ENCODE measurements at regions not wholly inside any gene's neighbourhood (a gene's known extent, or its start where the extent isn't known, plus 50 kb on each side); places are given as distances from the start of the nearest gene placed in this dataset.

DNA sequence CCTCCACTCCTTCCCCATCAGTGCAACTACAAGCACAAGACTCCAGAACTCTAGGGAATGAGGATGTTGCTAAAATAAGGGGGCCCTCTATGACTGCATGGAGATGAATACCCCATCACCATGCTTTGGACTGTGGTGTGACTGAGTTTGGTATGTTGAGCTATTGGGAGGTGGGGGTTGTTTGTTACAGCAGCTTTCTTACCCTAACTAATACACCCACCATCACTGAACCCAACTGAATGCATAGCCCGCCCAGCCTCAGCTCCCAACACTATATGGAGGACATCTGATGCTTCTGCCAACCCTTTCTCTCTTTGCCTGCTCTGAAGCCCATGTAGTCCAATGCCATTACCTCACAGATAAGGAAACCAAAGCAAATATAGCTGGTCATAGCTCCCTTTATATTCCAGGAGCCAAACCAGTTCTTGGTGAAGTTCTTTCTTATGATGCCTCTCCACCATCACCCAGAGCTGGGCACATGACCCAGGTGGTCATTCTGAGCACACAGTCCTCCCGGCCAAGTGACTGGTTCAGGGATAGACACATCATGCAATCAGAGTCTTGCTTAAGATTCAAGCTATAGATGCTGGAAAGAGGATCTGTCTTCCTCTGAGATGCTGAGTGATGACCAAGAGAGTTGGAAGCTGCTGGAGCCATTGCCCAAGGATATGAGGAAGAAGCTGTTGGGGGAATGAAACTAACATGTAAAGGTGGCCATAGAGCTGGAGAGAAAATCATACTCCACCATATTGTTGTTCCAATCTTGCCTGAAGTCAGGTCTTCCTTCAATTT is 155.6 kb upstream of the HAAO start:
- DNase-seq = no peak

DNA sequence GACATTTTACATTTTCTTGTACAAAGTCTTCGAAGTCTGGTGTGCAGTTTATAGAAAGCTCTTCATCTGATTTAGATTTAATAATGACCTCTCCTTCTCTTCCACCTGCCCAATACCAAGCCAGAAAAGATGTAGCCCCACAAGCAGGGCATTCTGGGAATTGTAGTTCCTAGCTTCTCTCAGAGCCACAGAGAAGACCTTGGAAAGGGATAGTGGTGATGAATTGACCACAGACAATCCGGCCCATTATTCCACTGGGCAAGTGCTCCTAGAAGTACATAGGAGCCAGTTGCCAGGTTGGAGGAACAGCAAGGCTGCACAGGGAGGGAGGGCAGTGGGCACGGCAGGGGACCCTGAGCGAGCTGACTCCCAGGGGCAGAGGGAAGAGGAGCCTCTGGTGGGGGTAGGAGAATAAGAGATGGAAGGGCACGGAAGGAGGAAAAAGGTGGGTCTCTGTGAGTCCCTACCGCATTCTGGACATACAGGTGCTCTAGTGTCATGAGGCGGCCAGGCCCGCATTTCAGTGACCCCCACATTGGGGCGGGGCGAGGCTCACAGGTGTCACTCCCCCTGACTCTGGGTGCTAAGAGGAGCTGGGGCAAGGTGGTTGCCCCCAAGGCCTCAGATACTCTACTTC is 152.5 kb upstream of the HAAO start:
- DNase-seq = no peak

DNA sequence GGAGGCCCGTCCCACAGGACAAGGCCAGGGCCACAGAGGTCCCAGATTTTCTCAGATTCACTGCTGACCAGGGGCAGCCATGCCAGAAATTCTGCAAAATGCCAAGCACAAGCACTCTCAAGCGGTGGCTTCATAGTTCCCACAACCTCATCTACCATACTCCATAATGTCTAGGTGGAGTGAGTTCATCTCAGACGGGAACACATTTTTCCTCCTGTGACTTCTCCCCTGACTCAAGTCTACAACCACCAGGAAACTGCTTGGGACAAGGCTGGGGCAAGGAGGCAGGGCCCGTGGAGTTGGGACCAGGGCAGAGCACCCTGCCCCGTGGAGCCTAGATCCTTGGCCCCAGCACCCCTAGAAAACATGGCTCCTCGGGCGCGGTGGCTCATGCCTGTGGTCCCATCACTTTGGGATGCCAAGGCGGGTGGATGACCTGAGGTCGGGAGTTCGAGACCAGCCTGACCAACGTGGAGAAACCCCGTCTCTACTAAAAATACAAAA is 150.7 kb upstream of the HAAO start:
- DNase-seq = no peak

DNA sequence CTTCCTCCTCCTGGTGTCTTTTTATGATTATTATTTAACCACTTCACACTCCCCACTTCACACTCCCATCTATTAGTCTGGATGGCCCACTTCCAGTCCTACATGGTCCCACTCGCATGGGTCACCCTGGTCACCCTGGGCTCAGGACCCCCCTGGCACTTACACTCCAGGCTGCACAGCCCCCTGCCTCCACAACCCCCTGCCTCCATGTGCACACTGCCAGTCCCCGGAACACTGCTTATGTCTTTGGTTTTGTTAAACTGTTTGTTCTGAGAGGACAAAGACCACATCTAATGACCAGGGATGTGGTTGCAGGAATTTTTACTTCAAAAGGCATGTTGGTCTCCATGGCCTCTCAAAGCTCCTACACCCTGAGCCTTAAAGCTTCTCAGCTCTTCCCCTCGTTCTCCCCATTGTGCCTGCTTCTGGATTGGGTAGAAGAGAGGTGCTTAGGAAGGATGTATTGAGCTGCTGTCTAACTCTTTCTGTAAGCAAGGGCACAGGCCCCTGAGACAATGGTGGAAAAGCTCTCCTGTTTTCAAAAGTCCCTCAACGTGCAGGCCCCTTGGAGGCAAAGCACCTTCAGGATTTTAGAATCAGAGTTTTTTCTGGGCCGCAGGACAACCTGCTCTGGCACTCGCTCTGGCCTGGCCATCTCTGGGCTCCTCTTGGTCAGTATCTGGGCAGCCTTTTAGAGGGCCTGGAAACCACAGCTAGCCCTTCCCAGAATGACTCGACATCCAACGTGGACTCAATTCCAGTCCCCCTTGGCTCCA is 150.0 kb upstream of the HAAO start:
- no peak for DNase-seq

DNA sequence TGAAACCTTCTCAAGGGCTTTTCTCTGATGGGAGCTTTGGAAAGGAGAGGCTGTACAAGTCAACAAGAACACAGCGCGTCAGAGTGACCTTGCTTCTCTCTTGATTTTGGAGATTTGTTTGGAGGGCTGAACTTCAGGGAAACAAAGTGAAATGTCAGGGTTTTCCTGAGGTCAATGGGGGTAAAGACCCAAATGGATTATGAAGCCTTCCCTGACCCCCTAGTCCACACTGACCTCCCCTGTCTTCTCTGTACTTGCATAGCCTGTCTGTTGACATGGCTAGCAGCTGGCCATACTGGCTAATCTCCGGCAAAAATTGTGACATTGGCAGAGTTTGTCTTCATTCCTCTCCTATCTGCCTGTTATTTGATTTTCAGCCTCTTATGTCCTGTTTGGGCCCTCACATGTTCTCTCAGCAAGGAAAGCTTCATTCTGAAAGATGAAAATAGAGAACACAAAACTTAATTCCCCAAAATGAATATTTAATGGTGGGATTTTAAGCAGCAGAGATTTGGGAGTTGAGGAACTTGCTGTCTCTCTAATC is 149.3 kb upstream of the HAAO start:
- no peak for DNase-seq

DNA sequence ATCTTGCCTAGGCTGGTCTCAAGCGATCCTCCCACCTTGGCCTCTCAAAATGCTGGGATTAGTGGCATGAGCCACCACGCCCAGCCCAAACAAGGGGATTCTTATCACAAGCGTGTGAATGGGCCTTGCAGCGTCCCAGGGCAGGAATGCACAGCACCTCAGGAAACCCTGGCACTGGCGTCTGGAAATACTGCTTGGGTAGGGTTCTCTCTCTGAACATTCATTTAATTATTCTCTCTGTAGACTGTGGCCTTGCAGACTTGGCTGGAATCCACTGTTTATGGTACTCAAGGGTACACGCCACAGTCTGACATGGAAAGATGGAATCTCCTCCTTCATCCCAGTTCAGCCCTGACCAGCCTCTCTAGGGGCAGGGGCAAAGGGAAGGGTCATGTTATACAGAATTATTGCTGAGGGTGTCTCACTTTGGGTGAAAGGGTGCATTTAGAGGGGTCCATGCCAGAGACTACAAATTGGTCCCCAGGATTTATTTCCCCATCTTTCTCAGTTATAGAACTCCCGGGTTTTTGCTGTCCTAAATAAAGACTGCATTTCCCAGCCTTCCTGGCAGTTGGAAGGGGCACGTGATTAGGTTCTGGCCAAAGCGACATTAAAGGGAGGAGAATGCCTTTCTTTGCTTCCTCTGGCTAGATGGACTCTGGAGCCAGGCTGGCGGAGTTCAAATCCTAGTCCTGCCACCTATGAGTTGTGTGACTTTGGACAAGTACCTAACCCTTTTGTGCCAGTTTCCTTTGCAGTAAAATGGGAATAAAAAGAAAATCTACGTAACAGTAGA is 147.2 kb upstream of the HAAO start:
- no peak for DNase-seq

DNA sequence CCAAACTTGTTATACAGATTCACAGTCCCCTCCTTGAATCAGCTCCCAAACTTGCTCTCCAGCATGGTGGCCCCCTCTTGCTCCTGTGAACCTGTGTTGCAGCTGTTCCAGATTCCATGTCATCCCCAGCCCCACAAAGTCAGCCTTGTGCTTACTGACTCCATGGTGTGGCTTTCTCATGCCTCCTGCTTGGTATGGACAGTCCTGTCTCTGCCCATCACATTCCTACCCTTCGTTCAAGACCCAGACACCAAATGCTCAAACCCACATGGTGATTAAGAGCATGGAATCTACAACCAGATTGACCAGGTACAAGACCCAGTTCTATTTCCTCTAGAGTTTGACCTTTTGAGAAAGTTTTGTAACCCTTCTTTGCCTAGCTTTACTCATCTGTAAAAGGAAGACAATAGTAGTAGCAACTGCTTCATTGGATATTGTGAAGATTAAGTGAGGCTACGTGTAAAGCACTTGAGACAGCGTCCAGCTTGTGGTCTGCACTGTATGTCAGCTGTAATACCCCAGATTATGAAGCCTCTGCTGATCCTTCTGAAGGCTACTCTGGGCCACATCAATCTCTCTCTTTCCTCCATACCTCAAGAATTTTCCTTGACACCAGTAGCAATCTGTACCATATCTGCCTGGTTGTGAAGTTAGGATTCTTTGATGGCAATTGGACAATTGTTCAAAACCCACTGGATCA is 146.4 kb upstream of the HAAO start:
- no peak for DNase-seq

DNA sequence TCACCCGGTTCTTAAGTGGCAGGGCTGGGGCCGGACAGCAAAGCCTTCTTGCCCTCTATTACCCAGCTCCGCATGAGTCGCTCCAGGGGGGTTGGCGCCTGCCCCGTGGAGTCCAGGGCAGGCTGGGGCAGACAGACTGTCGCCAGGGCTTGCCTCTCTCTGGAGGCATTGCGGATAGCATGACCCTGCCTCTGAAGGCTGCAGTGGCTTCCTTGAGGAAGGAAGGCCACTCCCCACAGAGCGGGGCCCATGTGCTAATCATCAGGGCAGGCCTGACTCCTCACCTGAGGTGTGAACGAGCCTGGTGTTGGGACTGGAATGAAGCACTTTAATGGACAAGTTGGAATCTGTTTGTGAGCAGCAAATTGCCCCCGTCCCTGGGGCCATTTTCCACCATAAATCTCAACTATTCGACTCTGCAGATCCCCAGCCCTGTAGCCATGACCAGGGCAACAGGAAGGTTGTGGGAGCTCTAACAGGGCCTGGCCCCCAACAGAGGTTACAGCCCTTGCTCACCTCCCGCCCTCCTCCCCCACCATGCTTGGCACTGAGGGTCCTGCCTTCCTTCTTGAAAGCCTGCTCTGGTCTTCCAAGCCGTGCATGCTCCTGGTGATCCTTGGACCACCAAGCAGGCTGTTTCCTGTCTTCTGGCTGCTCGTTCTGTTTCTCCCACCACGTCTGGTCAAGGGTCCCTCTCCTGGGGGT is 144.9 kb upstream of the HAAO start:
- DNase-seq = no peak

DNA sequence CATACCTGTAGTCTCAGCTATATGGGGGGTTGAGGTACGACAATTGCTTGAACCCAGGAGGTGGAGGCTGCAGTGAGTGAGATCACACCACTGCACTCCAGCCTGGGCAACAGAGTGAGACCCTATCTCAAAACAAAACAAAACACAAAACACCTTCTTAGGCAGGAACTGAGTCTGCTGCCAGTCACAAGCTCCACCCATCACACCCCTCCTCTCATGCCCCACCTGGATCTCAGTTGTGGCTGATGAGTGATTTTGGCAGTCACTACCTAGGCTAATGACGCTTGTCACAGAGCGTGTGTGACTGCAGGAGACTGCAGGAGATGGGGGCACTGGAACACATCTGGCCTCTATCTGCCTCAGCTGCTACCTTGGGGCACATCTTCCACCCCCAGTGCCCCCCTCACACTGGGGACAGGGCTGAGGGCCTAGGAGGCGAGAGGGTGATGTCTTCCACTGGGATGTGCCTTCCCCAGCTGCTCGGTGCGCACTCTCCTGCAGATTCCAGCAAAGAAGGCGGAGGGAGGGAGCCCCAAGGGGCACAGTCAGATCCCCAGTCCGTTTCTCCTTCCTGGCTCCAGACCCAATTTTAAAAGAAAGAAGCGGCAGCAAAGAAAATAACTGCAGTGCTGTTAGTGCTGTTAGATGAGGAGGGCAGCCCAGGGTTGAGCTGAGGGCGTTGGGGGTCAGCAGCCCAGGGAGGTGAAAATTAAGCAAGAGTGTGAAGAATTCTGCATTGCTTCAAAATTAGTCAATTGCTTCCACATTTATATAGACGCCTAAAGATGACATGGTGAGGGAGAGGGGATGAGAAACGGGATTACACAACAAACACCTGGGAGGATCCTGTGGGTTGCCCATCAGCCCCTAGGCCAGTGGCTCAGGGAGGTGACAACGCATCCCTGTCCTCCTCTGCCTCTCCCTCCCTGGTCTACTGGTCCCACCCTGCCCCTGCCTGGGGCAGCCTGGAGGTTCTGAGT is 143.6 kb upstream of the HAAO start:
- no peak for DNase-seq

DNA sequence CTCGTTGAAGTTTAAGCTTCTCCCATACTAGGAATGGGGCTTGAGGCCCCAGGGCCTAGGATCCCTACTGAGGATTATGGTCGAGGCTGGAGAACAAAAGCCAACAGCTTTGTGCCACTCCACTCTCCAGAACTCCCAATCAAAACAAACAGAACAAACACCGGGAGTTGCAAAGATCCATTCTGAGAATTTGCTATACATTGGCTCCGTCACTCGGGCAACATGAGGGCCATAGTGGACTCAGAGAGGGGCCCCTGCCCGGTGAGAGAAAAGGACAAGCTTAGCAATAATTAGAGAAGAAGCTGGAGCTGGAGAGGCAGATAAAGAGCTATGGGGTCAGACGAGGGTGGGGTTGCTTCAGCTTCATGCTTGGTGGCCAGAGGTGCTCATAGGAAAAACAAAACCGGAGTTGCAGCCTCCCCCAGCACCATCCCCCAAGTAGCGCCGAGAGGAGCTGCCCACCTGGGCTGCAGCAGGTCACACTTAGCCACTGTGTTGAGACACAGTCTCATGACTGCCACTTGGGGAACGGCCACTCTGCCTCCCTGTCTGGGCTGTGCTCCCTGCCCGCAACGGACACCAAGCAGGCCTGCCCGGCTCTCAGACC is 142.3 kb upstream of the HAAO start:
- no peak for DNase-seq

DNA sequence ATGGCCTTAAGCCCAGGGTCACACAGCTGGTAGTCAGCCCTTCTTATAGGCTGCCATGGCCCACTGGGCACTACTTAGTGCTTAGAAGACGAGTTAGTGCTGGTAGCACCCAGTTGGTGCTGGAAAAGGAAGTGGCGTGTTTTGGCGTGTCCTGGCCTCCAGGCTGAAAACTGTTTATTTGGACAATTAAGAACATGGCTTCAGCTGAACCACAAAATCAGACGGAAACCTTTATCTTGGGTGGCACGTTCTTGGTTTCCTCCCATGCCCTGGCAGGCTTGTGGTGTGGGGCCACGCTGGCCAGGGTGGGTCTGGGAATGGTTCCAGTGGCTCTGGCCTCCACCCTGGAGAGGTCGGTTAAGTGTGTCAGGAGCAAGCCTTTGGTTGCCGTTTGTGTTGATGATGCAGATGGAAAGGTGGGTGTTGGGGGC is 141.5 kb upstream of the HAAO start:
- no peak for DNase-seq

DNA sequence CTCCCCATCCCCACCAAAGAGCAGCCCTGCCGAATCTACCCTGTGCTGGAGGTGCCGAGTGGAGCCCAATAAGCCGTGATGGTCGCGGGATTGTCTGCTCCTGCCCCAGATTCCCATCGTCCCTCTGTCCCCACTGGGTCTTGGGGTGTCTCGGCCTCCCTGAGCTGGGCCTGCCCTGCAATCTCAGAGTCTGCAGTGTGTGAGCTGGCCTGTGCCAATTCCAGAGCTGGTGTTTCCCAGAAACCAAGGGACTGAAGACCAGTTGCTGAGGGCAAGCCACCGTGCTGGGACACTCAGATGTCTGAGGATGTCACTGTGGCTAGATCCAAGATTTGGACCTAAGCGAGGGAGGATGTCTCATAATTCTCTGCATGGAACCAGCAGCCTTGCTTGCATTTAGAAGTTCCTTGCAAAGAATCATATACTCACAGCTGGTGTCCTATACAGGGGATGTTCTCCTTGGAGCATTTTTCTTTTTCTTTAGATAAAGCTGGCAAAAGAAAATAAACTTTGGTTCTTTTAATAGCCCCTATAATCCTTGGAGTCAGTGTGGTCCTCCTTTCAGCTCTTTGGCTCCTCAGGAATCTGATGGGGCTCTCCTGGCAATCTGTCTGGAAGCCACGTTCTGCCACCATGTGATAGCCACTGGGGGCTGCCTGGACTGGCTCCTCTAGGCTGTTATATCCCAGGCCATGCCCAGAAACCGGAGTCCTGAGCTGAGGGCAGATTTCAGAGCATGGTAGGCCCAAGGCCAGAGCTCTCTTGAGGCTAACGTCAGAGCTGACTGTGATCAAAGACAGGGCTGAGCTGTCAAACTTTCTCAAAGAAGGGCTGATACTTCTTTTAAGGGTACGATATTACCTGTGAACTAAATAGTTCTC is 140.1 kb upstream of the HAAO start:
- no peak for DNase-seq

DNA sequence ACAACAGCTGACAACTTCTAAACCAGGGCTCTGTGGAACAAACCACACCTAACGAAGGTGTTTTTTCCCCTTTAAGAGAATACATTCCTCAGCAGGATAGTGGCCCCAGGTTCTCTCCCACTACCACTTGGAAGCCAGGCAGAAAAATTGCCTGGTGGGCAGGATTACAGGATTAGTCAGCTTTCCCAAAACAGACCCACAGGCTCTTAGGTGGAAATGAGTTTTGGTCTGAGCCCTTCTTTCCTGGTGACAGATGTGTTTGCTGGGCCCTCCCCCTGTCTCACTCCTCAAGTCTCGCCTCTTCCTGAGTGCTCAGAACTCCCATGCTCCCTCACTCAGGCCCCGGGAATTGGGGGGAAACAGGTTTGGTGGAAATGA is 139.4 kb upstream of the HAAO start:
- DNase-seq = no peak

DNA sequence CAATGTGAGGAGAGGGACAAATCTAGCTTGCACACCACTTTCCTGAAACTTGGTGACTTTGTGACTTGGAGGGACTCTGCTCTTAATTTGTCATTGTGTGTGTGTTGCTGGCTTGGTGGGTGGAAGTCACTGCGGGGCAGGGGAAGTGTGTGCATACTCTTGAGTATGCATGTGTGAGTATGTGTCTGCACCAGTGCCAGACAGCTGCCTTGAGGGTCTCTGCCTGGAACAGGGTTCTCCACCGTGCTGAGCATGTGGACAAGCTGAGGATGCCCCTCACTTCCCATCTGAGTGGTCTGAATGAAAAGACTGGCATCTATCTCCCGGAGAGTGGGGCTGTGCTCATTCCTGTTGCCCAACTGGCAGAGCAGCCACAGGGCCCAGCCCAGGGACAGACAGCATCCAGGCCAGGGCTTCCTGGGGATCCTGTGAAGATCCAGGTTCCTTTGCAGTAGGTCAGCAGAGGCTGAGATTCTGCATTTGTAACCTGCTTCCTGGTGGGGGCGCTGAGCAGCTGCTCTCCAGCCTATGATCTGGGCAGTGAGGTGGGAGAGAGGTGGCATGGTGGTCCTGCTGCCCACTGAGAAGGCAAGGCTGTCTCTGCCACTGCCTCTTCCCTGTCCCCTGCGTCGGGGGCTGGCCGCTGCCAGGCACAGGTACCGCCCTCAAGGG is 138.9 kb upstream of the HAAO start:
- no peak for DNase-seq

DNA sequence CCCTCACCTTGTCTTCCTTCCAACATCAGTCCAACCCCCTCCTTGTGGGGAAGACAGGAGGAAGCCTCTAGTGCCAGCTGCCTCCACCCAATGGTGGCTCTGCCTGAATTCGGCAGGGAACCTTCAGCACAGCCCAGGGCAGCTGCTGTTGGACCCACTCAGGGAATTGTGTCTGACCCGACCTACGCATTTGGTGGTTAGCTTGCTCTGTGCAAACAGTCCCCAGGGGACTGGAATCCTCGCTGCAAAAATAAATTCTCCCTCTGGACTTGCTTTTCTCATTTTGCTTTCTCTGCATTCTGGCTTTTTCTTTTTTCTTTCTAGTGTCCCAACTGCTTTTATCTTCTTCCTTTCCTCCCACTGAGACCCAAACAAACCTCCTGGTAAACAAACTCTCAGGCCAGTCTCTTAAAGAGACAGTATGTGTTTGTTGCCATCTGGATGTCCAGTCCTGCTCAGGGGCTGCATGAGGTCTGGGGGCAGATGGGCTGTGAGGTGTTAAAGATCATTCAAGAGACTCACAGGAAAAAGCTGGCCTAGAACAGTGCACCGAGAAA is 137.7 kb upstream of the HAAO start:
- no peak for DNase-seq

DNA sequence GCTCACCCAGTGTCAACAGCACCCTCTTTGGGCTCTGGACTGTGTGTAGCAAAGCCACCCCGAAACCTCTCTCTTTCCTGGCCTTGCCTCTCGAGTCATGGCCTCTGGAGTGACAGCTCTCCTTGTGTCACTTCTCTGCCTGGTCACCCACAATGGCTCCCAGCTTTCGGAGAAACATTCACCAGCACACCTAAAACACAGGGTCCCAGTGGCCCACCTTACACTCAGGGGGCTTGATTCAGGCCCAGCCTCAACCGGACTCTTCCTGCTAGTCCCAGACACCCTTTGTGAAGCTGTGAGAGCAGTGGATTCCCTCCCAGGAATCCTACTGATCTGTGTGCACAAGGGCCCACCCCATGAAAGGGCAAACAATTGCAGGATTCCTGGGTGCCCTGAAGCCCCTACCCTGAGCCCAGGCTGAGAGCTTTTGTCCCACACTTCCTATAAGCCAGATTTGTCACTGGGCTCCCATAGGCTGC is 137.2 kb upstream of the HAAO start:
- no peak for DNase-seq
